ENCODE measurements at regions not wholly inside any gene's neighbourhood (a gene's known extent, or its start where the extent isn't known, plus 50 kb on each side); places are given as distances from the start of the nearest gene placed in this dataset.

- TF ChIP-seq SKIL (IDR thresholded peaks at IDR 0.05; ENCODE audit: low read depth, poor library complexity, severe bottlenecking) (no peak), IKZF2 (IDR thresholded peaks at IDR 0.05) (peak; percentile 94 to 95), BCL11A (IDR thresholded peaks at IDR 0.05; ENCODE audit: low read depth, low read length) (peak; percentile 53; the same call in 1 of the 2 replicates), TCF12 (IDR thresholded peaks at IDR 0.05; ENCODE audit: low read depth, low read length) (no peak), NR2F1 (conservative IDR thresholded peaks at IDR 0.05) (peak; percentile 66; the same call in 1 of the 2 replicates), BMI1 (IDR thresholded peaks at IDR 0.05; ENCODE audit: borderline replicate concordance) (peak; percentile 74), NBN (IDR thresholded peaks at IDR 0.05) (peak; percentile 36; the same call in 1 of the 2 replicates), STAT3 (IDR thresholded peaks at IDR 0.05; ENCODE audit: low read depth, low read length) (no peak), MEF2B (IDR thresholded peaks at IDR 0.05; ENCODE audit: partially characterized antibody, poor library complexity, severe bottlenecking) (peak; percentile 32), MTA2 (IDR thresholded peaks at IDR 0.05; ENCODE audit: low read depth) (peak; percentile 95), ZNF24 (IDR thresholded peaks at IDR 0.05) (peak; percentile 62; the same call in 1 of the 2 replicates)
These were observed 1108.1 kb downstream of the GRIK2 start (continued) for GRCh38 chr6:102501615-102502014.

- BruUV-seq (replicated peaks) = no TSS peak
- no peaks in the 10 kb centered on the region for H3K79me2 ChIP-seq (ENCODE audit: control insufficient read depth, insufficient read depth, low read length)
- no peak overlapping the region for H2AFZ ChIP-seq (ENCODE audit: control insufficient read depth, low read depth, low read length)
- ChIA-PET POLR2A (no interaction called here), SMC1A (ENCODE audit: uncharacterized antibody, unreplicated experiment) (no interaction called here), CTCF (no interaction called here), RAD21 (ENCODE audit: unreplicated experiment) (no interaction called here)
- no peaks in the 10 kb centered on the region for H3K4me1 ChIP-seq (ENCODE audit: control insufficient read depth, insufficient read depth, low read length)
- DNase-seq (ENCODE audit: low read depth, low spot score) (no peak), ATAC-seq (no peak), FAIRE-seq (no peak)
- TF ChIP-seq ASH2L (IDR thresholded peaks at IDR 0.05; ENCODE audit: borderline replicate concordance, low read depth) (no peak), YY1 (IDR thresholded peaks at IDR 0.05; ENCODE audit: low read depth, low read length) (no peak), CBX5 (IDR thresholded peaks at IDR 0.05; ENCODE audit: low read depth) (no peak), PKNOX1 (IDR thresholded peaks at IDR 0.05) (no peak)
- H3K27me3 ChIP-seq (replicated peaks in 1 of 2; ENCODE audit: control insufficient read depth in 2 of 2, insufficient read depth in 2 of 2, low read length in 1 of 2) = no peaks in the 10 kb centered on the region
- no peak overlapping the region for H3K4me2 ChIP-seq (ENCODE audit: control insufficient read depth, insufficient read depth)
- intact Hi-C loops (cut with micrococcal nuclease; ENCODE audit: unreplicated experiment) = no loop called here
- no peaks in the 10 kb centered on the region; the same call in 2 of the 3 replicates for H3K9me3 ChIP-seq (replicated peaks; ENCODE audit: control insufficient read depth, insufficient read depth, low read length)
- no peak overlapping the region for H3K4me3 ChIP-seq
- in situ Hi-C loops (cut with MboI) = no loop called here
- no peak overlapping the region for H3K27ac ChIP-seq (ENCODE audit: control insufficient read depth, insufficient read depth)
- no peaks in the 10 kb centered on the region for H4K20me1 ChIP-seq (ENCODE audit: control insufficient read depth, insufficient read depth)
- H3K36me3 ChIP-seq (ENCODE audit: control insufficient read depth in 2 of 2, insufficient read depth in 2 of 2, low read length in 1 of 2) = no peaks in the 10 kb centered on the region
- 0% methylated on average over 1 of the region's 1 CpG for WGBS (ENCODE audit: insufficient coverage, insufficient replicate concordance, low lambda C conversion rate, missing lambda C conversion rate)
- H3K9ac ChIP-seq (ENCODE audit: control insufficient read depth, insufficient read depth, low read length) = no peak overlapping the region
These were observed 1101.3 kb downstream of the GRIK2 start for GRCh38 chr6:102494808-102495207.
